ENCODE measurements at regions not wholly inside any gene's neighbourhood (a gene's known extent, or its start where the extent isn't known, plus 50 kb on each side); places are given as distances from the start of the nearest gene placed in this dataset.
A peak's percentile ranks its signal among the peaks of the same experiment; 100 is the strongest.

DNA sequence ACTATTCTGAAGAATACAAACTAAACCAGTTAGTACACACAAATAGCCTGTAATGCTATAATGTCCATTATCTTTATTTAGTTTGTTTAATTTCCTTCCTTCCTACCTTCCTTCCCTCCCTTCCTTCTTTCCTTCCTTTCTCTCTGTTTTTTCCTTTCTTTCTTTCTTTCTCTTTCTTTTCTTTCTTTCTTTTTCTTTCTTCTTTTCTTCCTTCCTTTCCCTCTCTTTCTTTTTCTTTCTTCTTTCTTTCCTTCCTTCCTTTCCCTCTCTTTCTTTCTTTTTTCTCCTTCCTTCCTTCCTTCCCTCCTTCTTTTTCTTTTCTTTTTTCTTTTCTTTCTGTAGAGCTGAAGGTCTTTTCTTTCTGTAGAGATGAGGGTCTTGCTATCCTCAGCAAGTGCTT, 131.2 kb downstream of the TMEM30B start:
- no peak overlapping the region for H3K9ac ChIP-seq (ENCODE audit: low read length)
- CTCF ChIA-PET = no interaction called here
- POLR2A ChIA-PET (ENCODE audit: unreplicated experiment) = no interaction called here
- no peaks in the 10 kb centered on the region for H3K36me3 ChIP-seq (ENCODE audit: low read depth, low read length)
- H3K4me3 ChIP-seq (ENCODE audit: low read length) = no peak overlapping the region
- no peaks in the 10 kb centered on the region for H3K79me2 ChIP-seq (ENCODE audit: low read length)
- no peak overlapping the region for H3K27ac ChIP-seq (ENCODE audit: low read length)
- no peaks in the 10 kb centered on the region for H3F3A ChIP-seq (ENCODE audit: low read length, unreplicated experiment)
- peaks cover 28% of the 10 kb centered on the region for H3K4me1 ChIP-seq (ENCODE audit: insufficient read depth, low read length)
- TF ChIP-seq EZH2phosphoT487 (IDR thresholded peaks at IDR 0.05; ENCODE audit: borderline replicate concordance, low read length) (no peak), CTCF (conservative IDR thresholded peaks at IDR 0.05; ENCODE audit: low read depth, low read length) (no peak), EZH2 (IDR thresholded peaks at IDR 0.05; ENCODE audit: low read length, unreplicated experiment) (no peak)
- no peak overlapping the region for H3K4me2 ChIP-seq (ENCODE audit: low read length)
- no peaks in the 10 kb centered on the region for H3K27me3 ChIP-seq (ENCODE audit: low read length)
- DNase-seq = no peak
- intact Hi-C loops (cut with micrococcal nuclease) = no loop called here
- no peaks in the 10 kb centered on the region for H4K20me1 ChIP-seq (ENCODE audit: low read length)
- H3K9me2 ChIP-seq (replicated peaks; ENCODE audit: low read length) = no peaks in the 10 kb centered on the region
- ATAC-seq = no peak
- H3K9me3 ChIP-seq (ENCODE audit: low read length) = peaks cover 2% of the 10 kb centered on the region; the same call in 1 of the 2 replicates
- no peak overlapping the region for H2AFZ ChIP-seq (ENCODE audit: low read length)
- no TSS peak for BruUV-seq (replicated peaks)

- H3K27me3 ChIP-seq (ENCODE audit: low read length) = no peaks in the 10 kb centered on the region
- DNase-seq (no peak), ATAC-seq (no peak)
- no TSS peak for BruUV-seq (replicated peaks)
- H3K36me3 ChIP-seq (ENCODE audit: low read depth, low read length) = no peaks in the 10 kb centered on the region
- H3F3A ChIP-seq (ENCODE audit: low read length, unreplicated experiment) = no peaks in the 10 kb centered on the region
- H3K9me3 ChIP-seq (ENCODE audit: low read length) = peaks cover 11% of the 10 kb centered on the region; the same call in 1 of the 2 replicates
- H2AFZ ChIP-seq (ENCODE audit: low read length) = peak overlapping the region; percentile 90; the same call in 1 of the 2 replicates
- TF ChIP-seq CTCF (conservative IDR thresholded peaks at IDR 0.05; ENCODE audit: low read depth, low read length) = no peak
- no peaks in the 10 kb centered on the region for H3K9me2 ChIP-seq (replicated peaks; ENCODE audit: low read length)
- H4K20me1 ChIP-seq (ENCODE audit: low read length) = no peaks in the 10 kb centered on the region
- CTCF ChIA-PET = no interaction called here
- intact Hi-C loops (cut with micrococcal nuclease) = no loop called here
- H3K4me1 ChIP-seq (ENCODE audit: insufficient read depth, low read length) = peaks cover 28% of the 10 kb centered on the region
- peak overlapping the region; percentile 89 for H3K27ac ChIP-seq (ENCODE audit: low read length)
- H3K9ac ChIP-seq (ENCODE audit: low read length) = peak overlapping the region; percentile 60; the same call in 1 of the 2 replicates
- H3K4me2 ChIP-seq (ENCODE audit: low read length) = peak overlapping the region; percentile 40; the same call in 1 of the 2 replicates
- no peaks in the 10 kb centered on the region for H3K79me2 ChIP-seq (ENCODE audit: low read length)
- POLR2A ChIA-PET (ENCODE audit: unreplicated experiment) = interaction anchor here (0.7 kb wide), 1 partner anchor 502 kb away, joined by 3 read pairs; no protein-coding TSS in a partner anchor
- no peak overlapping the region for H3K4me3 ChIP-seq (ENCODE audit: low read length)
Measured at GRCh38 chr14:61148742-61149350, 132.3 kb downstream of the TMEM30B start.

- ChIA-PET CTCF (interaction anchor here (0.6 to 0.8 kb wide), 3 partner anchors 70 to 523 kb away, joined by 3 to 4 read pairs (median 4); no protein-coding TSS in a partner anchor), POLR2A (ENCODE audit: unreplicated experiment) (interaction anchor here (0.5 to 0.7 kb wide), 2 partner anchors 167 to 502 kb away, joined by 3 read pairs; no protein-coding TSS in a partner anchor)
- H3K9me2 ChIP-seq (replicated peaks; ENCODE audit: low read length) = no peaks in the 10 kb centered on the region
- H4K20me1 ChIP-seq (ENCODE audit: low read length) = no peaks in the 10 kb centered on the region
- peak overlapping the region; percentile 89 for H3K27ac ChIP-seq (ENCODE audit: low read length)
- H3K4me1 ChIP-seq (ENCODE audit: insufficient read depth, low read length) = peaks cover 24% of the 10 kb centered on the region
- H3K79me2 ChIP-seq (ENCODE audit: low read length) = no peaks in the 10 kb centered on the region
- H2AFZ ChIP-seq (ENCODE audit: low read length) = peak overlapping the region; percentile 90
- H3K4me2 ChIP-seq (ENCODE audit: low read length) = peak overlapping the region; percentile 40
- H3F3A ChIP-seq (ENCODE audit: low read length, unreplicated experiment) = no peaks in the 10 kb centered on the region
- peak; percentile 88 for ATAC-seq
- H3K9me3 ChIP-seq (ENCODE audit: low read length) = peaks cover 15% of the 10 kb centered on the region
- BruUV-seq (replicated peaks) = no TSS peak
- no peak for TF ChIP-seq EZH2 (IDR thresholded peaks at IDR 0.05; ENCODE audit: low read length, unreplicated experiment)
- TF ChIP-seq CTCF (conservative IDR thresholded peaks at IDR 0.05; ENCODE audit: low read depth, low read length) = no peak
- no peak for TF ChIP-seq EZH2phosphoT487 (IDR thresholded peaks at IDR 0.05; ENCODE audit: borderline replicate concordance, low read length)
- DNase-seq = peak; percentile 99
- intact Hi-C loops (cut with micrococcal nuclease) = no loop called here
- peak overlapping the region; percentile 60 for H3K9ac ChIP-seq (ENCODE audit: low read length)
- H3K4me3 ChIP-seq (ENCODE audit: low read length) = no peak overlapping the region
- H3K27me3 ChIP-seq (ENCODE audit: low read length) = no peaks in the 10 kb centered on the region
- H3K36me3 ChIP-seq (ENCODE audit: low read depth, low read length) = no peaks in the 10 kb centered on the region; the same call in 1 of the 2 replicates
Measured at GRCh38 chr14:61147831-61148549, 133.1 kb downstream of the TMEM30B start.

All from PC-3 (cell line).